ENCODE measurements at regions not wholly inside any gene's neighbourhood (a gene's known extent, or its start where the extent isn't known, plus 50 kb on each side); places are given as distances from the start of the nearest gene placed in this dataset.

GRCh38 chr9:99720455-99721050, 101.1 kb upstream of the NR4A3 start:
- Histone ChIP-seq H3K4me2 (ENCODE audit: low read length) (no peak overlapping the region), H3K9me3 (ENCODE audit: control insufficient read depth, insufficient read depth, low read length) (no peaks in the 10 kb centered on the region), H3K36me3 (ENCODE audit: control insufficient read depth, low read length) (no peaks in the 10 kb centered on the region), H4K20me1 (ENCODE audit: control insufficient read depth, insufficient read depth, low read depth, low read length) (no peaks in the 10 kb centered on the region), H3K79me2 (ENCODE audit: control insufficient read depth, low read length) (no peaks in the 10 kb centered on the region), H3K9me2 (replicated peaks; ENCODE audit: control insufficient read depth, low read length) (no peaks in the 10 kb centered on the region), H3K27ac (ENCODE audit: low read depth, low read length) (no peak overlapping the region), H3F3A (ENCODE audit: control insufficient read depth, insufficient read depth) (no peaks in the 10 kb centered on the region), H3K27me3 (ENCODE audit: control insufficient read depth, low read length) (no peaks in the 10 kb centered on the region), H3K4me1 (ENCODE audit: control insufficient read depth, low read length) (no peaks in the 10 kb centered on the region), H3K4me3 (ENCODE audit: low read length) (no peak overlapping the region)
- TF ChIP-seq EZH2phosphoT487 (IDR thresholded peaks at IDR 0.05; ENCODE audit: borderline replicate concordance, low read length) (no peak), CTCF (IDR thresholded peaks at IDR 0.05; ENCODE audit: low read depth, low read length, poor library complexity, severe bottlenecking) (no peak)

GRCh38 chr9:99721898-99722297, 99.8 kb upstream of the NR4A3 start:
- Histone ChIP-seq H3K9me2 (replicated peaks; ENCODE audit: control insufficient read depth, low read length) (no peaks in the 10 kb centered on the region), H3K79me2 (ENCODE audit: control insufficient read depth, low read length) (no peaks in the 10 kb centered on the region), H3K4me1 (ENCODE audit: control insufficient read depth, low read length) (no peaks in the 10 kb centered on the region), H3K27ac (ENCODE audit: low read depth, low read length) (no peak overlapping the region), H3F3A (ENCODE audit: control insufficient read depth, insufficient read depth) (no peaks in the 10 kb centered on the region), H3K36me3 (ENCODE audit: control insufficient read depth, low read length) (no peaks in the 10 kb centered on the region), H4K20me1 (ENCODE audit: control insufficient read depth, insufficient read depth, low read depth, low read length) (no peaks in the 10 kb centered on the region), H3K27me3 (ENCODE audit: control insufficient read depth, low read length) (no peaks in the 10 kb centered on the region), H3K4me2 (ENCODE audit: low read length) (no peak overlapping the region), H3K9me3 (ENCODE audit: control insufficient read depth, insufficient read depth, low read length) (no peaks in the 10 kb centered on the region), H3K4me3 (ENCODE audit: low read length) (no peak overlapping the region)
- TF ChIP-seq CTCF (IDR thresholded peaks at IDR 0.05; ENCODE audit: low read depth, low read length, poor library complexity, severe bottlenecking), result no peak
- no peak for TF ChIP-seq EZH2phosphoT487 (IDR thresholded peaks at IDR 0.05; ENCODE audit: borderline replicate concordance, low read length)

- Histone ChIP-seq H3K79me2 (ENCODE audit: control insufficient read depth, low read length) (no peaks in the 10 kb centered on the region), H3K27me3 (ENCODE audit: control insufficient read depth, low read length) (no peaks in the 10 kb centered on the region), H3K4me3 (ENCODE audit: low read length) (no peak overlapping the region), H3K9me2 (replicated peaks; ENCODE audit: control insufficient read depth, low read length) (no peaks in the 10 kb centered on the region), H3F3A (ENCODE audit: control insufficient read depth, insufficient read depth) (no peaks in the 10 kb centered on the region), H4K20me1 (ENCODE audit: control insufficient read depth, insufficient read depth, low read depth, low read length) (no peaks in the 10 kb centered on the region), H3K4me1 (ENCODE audit: control insufficient read depth, low read length) (no peaks in the 10 kb centered on the region), H3K4me2 (ENCODE audit: low read length) (no peak overlapping the region), H3K27ac (ENCODE audit: low read depth, low read length) (no peak overlapping the region), H3K36me3 (ENCODE audit: control insufficient read depth, low read length) (no peaks in the 10 kb centered on the region), H3K9me3 (ENCODE audit: control insufficient read depth, insufficient read depth, low read length) (no peaks in the 10 kb centered on the region)
- TF ChIP-seq CTCF (IDR thresholded peaks at IDR 0.05; ENCODE audit: low read depth, low read length, poor library complexity, severe bottlenecking) (no peak), EZH2phosphoT487 (IDR thresholded peaks at IDR 0.05; ENCODE audit: borderline replicate concordance, low read length) (no peak)
These were observed 98.8 kb upstream of the NR4A3 start for GRCh38 chr9:99722877-99723276.

Data from DOHH2 (cell line).